ENCODE measurements at regions not wholly inside any gene's neighbourhood (a gene's known extent, or its start where the extent isn't known, plus 50 kb on each side); places are given as distances from the start of the nearest gene placed in this dataset.

DNA sequence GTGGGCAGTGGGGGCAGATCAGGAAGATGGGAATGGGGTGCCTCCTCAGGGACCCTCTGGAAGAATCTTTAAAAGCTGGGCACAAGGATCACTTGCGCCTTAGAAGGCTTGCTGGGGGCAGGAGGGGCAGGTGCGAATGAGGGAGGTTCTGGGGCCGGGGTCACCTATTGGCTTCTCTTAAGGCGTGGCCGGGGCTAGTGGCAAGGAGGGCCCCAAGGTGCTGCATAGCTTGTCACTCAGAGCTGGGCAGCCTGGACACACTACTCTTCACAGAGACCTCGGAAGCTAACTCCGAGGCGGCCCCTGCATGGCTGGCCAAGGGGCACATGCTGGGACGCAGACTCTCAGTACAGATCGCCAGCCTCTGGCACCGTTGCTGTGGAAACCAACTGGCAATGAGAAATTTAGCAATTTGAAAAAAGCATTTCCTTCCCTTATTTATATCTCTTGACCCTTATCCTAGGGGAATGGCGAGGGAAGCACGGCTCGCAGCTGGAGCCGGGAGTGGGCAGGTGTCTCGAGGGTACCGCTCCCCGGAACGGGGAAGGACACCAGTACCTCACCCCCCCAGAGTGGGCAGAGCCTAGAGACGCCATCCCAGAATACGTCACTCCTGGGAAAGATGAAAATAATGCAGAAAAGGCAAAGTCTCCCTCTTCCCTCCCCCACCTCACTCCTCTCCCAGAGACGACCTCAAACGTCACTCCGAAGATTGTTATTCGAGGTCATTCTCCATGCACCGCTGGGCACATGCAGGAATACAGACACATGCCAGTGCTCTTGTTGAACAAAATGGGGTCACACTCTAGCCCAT is 188.1 kb downstream of the CTTN start:
- no peak overlapping the region for H3K4me3 Mint-ChIP-seq (ENCODE audit: low read depth, unreplicated experiment)
- CTCF ChIA-PET, result interaction anchor here (0.6 kb wide), 1 partner anchor 94 kb away, joined by 7 read pairs; no protein-coding TSS in a partner anchor
- no peak for DNase-seq
- H3K9me3 Mint-ChIP-seq (ENCODE audit: low read depth, unreplicated experiment), result peaks cover 2% of the 10 kb centered on the region
- H3K27me3 Mint-ChIP-seq (ENCODE audit: unreplicated experiment), result no peaks in the 10 kb centered on the region
- TF ChIP-seq, protein P1, sequence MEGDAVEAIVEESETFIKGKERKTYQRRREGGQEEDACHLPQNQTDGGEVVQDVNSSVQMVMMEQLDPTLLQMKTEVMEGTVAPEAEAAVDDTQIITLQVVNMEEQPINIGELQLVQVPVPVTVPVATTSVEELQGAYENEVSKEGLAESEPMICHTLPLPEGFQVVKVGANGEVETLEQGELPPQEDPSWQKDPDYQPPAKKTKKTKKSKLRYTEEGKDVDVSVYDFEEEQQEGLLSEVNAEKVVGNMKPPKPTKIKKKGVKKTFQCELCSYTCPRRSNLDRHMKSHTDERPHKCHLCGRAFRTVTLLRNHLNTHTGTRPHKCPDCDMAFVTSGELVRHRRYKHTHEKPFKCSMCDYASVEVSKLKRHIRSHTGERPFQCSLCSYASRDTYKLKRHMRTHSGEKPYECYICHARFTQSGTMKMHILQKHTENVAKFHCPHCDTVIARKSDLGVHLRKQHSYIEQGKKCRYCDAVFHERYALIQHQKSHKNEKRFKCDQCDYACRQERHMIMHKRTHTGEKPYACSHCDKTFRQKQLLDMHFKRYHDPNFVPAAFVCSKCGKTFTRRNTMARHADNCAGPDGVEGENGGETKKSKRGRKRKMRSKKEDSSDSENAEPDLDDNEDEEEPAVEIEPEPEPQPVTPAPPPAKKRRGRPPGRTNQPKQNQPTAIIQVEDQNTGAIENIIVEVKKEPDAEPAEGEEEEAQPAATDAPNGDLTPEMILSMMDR (IDR thresholded peaks at IDR 0.05; ENCODE audit: unreplicated experiment), result no peak
- BruUV-seq (replicated peaks), result no TSS peak
- H3K4me1 Mint-ChIP-seq (ENCODE audit: low read depth, unreplicated experiment), result no peaks in the 10 kb centered on the region
- intact Hi-C loops (cut with micrococcal nuclease; ENCODE audit: unreplicated experiment), result no loop called here
- H3K36me3 Mint-ChIP-seq (ENCODE audit: insufficient read depth, unreplicated experiment), result no peaks in the 10 kb centered on the region
- H3K27ac Mint-ChIP-seq (ENCODE audit: unreplicated experiment), result no peak overlapping the region

DNA sequence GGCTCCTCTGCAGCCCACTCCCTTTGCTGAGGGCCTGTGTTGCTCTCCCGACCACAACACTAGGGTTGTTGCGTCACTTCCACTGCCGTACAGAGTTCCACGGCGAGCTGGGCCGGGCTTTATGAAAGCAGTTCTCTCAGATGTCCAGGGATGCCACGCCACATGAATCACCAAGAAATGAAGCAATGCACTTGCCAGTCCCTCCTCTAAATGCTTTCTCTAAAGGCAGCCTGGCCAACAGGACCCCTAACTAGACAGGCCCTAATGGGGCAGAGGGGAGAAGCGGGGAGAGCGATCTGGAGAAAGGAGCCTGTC is 188.7 kb downstream of the CTTN start:
- DNase-seq, result no peak
- Mint-ChIP-seq H3K4me1 (ENCODE audit: low read depth, unreplicated experiment) (no peaks in the 10 kb centered on the region), H3K4me3 (ENCODE audit: low read depth, unreplicated experiment) (no peak overlapping the region), H3K9me3 (ENCODE audit: low read depth, unreplicated experiment) (peaks cover 2% of the 10 kb centered on the region), H3K27ac (ENCODE audit: unreplicated experiment) (no peak overlapping the region), H3K27me3 (ENCODE audit: unreplicated experiment) (no peaks in the 10 kb centered on the region), H3K36me3 (ENCODE audit: insufficient read depth, unreplicated experiment) (no peaks in the 10 kb centered on the region)
- CTCF ChIA-PET, result no interaction called here
- intact Hi-C loops (cut with micrococcal nuclease; ENCODE audit: unreplicated experiment), result no loop called here
- no TSS peak for BruUV-seq (replicated peaks)
- TF ChIP-seq, protein P1 (IDR thresholded peaks at IDR 0.05; ENCODE audit: unreplicated experiment), result no peak

- TF ChIP-seq, protein P1 (IDR thresholded peaks at IDR 0.05; ENCODE audit: unreplicated experiment), result no peak
- no TSS peak for BruUV-seq (replicated peaks)
- Mint-ChIP-seq H3K4me3 (ENCODE audit: low read depth, unreplicated experiment) (no peak overlapping the region), H3K27me3 (ENCODE audit: unreplicated experiment) (no peaks in the 10 kb centered on the region), H3K27ac (ENCODE audit: unreplicated experiment) (no peak overlapping the region), H3K36me3 (ENCODE audit: insufficient read depth, unreplicated experiment) (no peaks in the 10 kb centered on the region), H3K4me1 (ENCODE audit: low read depth, unreplicated experiment) (no peaks in the 10 kb centered on the region), H3K9me3 (ENCODE audit: low read depth, unreplicated experiment) (peaks cover 2% of the 10 kb centered on the region)
- CTCF ChIA-PET, result no interaction called here
- DNase-seq, result no peak
- intact Hi-C loops (cut with micrococcal nuclease; ENCODE audit: unreplicated experiment), result no loop called here
Observed at GRCh38 chr11:70590356-70590991, 192.1 kb downstream of the CTTN start.

DNA sequence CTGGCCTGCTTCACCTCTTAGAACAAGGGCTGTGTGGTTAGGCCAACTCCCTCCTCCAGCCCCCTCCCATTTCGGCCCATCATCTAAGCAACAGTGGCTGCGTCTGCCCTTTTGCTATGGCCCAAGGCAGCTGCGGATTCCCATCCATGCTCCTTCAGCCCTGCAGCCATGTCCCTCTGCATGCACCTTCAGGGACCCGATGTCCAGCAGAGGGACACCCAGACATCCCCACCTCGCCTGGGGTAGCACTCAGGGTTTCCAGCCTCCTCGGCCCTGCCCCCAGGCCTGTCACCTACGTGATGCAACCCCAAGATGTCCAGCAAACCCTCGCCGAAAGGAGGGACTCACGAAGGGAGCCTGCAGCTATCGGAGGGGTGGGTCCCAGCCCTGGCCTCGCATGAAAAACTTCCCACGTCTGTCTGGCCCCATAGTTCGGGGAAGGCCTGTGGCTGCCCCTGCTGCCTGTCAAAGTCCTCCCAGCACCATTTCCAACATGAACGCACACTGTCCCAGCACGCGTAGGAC is 194.4 kb downstream of the CTTN start:
- no peaks in the 10 kb centered on the region for H3K27me3 Mint-ChIP-seq (ENCODE audit: unreplicated experiment)
- intact Hi-C loops (cut with micrococcal nuclease; ENCODE audit: unreplicated experiment), result no loop called here
- CTCF ChIA-PET, result no interaction called here
- no peak overlapping the region for H3K27ac Mint-ChIP-seq (ENCODE audit: unreplicated experiment)
- no peaks in the 10 kb centered on the region for H3K36me3 Mint-ChIP-seq (ENCODE audit: insufficient read depth, unreplicated experiment)
- TF ChIP-seq, protein P1 (IDR thresholded peaks at IDR 0.05; ENCODE audit: unreplicated experiment), result no peak
- DNase-seq, result no peak
- H3K9me3 Mint-ChIP-seq (ENCODE audit: low read depth, unreplicated experiment), result peaks cover 2% of the 10 kb centered on the region
- no peak overlapping the region for H3K4me3 Mint-ChIP-seq (ENCODE audit: low read depth, unreplicated experiment)
- no peaks in the 10 kb centered on the region for H3K4me1 Mint-ChIP-seq (ENCODE audit: low read depth, unreplicated experiment)
- BruUV-seq (replicated peaks), result no TSS peak

Data from Calu3 (cell line).